HG03354 (cell line): ENCODE measurements at regions not wholly inside any gene's neighbourhood (a gene's known extent, or its start where the extent isn't known, plus 50 kb on each side); places are given as distances from the start of the nearest gene placed in this dataset.
"Not testable (repeated sequence)": the region's sequence is repeated elsewhere in the genome, so short reads cannot be mapped to it uniquely, and the experiment has no call there.

Source experiments
- ATAC-seq: cut with Tn5 transposase; IDR thresholded peaks from one replicate; pipeline ENCODE4 v1.9.1; 2021; ENCODE audit warnings: mild to moderate bottlenecking; ENCODE audit not compliant: unreplicated experiment, poor library complexity, severe bottlenecking

DNA sequence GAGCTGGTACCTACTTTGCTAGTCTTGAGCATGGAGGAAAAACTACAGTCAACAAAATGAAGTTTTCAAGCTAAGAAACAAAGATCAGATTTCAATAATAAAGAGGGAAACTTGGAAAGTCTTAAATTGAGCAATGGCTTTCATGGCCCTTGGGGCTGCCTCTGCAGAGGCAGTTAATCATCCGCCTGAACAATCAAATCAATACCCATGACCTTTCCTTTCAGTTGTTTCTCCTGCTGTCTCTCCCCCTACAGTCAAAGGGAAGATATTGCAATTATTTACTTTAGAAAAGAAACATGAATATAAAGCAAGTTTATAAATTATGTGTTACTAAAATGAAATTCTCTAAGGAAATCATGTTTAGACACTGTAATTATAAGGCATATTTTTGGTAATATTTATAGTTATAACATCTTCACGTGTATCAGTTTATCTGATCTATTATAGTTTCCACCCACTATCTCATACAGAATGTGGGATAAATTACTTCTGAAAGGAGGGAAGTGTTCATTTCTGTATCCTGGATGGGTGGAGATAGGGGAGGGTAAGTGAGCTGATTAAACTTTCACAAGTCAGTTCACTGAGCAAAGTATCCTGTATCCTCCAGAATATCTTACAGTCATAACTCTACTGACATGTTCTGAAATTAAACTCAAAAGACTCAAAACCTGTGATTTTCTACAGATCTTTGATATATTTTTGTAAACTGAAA, 72.4 kb upstream of the TSC22D1 start:
- ATAC-seq, result no peak

DNA sequence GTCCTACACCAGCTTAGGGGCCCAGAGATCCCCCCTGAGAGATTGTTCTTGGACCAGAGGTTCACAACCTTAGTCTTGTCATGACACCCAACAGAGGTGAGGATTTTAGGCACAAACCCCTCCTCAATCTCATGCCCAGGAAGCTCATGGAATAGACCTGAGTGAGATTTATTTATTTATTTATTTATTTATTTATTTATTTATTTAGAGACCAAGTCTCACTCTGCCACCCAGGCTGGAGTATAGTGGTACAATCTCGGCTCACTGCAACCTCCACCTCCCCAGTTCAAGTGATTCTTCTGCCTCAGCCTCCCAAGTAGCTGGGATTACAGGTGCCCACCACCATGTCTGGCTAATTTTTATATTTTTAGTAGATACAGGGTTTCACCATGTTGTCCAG, 71.4 kb upstream of the TSC22D1 start:
- not testable (repeated sequence) for ATAC-seq

DNA sequence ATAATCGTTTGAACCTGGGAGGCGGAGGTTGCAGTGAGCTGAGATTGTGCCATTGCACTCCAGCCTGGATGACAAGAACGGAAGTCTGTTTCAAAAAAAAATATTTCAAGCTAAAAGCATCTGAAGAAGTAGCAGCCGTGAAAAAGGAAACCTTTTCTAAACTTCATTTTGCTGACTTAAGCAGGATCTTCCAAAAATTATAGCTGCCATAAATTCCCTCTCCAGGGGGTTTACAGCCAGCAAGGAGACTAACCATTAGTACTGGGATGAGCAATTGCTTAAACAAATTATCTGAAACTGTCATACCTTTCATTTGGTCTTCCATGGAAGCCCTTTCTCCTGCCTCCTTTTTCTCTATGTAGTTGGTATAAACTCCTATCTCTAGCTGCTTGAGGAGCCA, 69.9 kb upstream of the TSC22D1 start:
- no peak for ATAC-seq

DNA sequence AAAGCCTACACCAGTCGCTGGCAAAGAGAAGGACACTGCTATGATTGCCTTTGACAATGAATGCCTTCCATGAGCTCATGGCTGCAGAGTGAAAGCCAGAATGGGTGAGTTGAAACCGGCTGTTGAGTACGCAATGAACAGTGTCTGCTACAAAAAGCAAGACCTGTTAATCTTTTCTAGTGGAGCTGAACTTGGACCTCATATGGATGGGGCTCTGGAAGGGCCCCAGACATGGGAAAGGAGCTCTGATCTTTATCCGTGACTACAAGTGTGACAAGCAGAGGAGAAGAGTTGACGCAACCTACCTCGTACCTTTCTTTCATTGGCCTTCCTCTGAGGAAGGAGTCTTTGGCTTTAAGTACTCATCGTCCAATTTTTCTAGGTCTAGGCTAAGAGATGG, 67.1 kb upstream of the TSC22D1 start:
- no peak for ATAC-seq

DNA sequence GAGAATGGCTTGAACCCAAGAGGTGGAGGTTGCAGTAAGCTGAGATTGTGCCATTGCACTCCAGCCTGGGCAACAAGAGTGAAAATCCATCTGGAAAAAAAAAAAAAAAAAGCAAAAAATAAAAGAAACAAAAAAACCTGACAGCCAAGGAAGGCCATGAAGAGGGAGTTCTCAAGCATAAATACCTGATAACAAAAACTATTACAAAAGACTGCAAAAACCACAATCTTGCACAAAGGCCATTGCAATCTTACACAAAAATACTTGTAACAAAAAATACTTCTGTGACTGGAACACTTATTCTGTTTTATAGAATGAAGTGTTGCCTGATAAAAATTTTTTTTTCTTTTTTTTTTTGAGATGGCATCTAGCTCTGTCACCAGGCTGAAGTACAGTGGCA, 61.5 kb upstream of the TSC22D1 start:
- no peak for ATAC-seq

DNA sequence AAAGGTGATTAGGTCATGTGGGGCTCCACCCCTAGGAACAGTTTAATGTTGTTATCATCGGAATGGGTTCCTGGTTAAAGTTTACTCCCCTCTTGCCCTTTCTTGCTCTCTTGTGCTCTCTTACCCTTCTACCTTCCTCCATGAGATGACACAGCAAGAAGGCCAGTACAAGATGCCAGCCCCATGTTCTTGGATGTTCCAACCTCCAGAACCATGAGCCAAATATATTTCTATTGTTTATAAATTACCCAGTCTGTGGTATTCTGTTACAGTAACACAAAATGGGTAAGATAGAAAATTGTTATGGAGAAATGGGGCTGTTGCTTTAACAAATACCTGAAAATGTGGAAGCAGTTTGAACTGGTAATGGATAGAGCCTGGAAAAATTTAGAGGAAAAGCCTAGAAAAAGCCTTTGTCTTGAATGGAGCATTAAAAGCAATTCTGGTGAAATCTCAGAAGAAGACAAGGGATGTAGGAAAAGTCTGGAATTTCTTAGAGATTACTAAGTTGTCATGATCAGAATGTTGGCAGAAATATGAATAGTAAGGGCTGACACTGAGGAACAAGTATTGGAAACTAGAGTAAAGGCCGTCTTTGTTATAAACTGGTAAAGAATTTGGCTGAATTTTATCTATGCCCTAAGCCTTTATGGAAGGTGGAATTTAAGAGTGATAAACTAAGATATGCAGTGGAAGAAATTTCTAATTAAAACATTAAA, 53.5 kb upstream of the TSC22D1 start:
- no peak for ATAC-seq

DNA sequence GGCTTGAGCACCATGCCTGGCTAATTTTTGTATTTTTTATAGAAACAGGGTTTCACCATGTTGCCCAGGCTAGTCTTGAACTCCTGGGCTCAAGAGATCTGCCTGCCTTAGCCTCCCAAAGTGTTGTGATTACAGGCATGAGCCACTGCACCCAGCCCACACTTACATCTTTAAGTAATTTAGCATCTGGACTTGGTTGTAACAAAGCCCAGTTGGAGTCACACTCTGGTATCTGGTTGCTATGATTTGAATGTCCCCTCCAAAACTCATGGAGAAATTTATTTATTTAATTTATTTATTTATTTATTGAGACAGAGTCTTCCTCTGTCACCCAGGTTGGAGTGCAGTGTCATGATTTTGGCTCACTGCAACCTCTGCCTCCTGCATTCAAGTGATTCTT, 52.7 kb upstream of the TSC22D1 start:
- ATAC-seq, result not testable (repeated sequence)

DNA sequence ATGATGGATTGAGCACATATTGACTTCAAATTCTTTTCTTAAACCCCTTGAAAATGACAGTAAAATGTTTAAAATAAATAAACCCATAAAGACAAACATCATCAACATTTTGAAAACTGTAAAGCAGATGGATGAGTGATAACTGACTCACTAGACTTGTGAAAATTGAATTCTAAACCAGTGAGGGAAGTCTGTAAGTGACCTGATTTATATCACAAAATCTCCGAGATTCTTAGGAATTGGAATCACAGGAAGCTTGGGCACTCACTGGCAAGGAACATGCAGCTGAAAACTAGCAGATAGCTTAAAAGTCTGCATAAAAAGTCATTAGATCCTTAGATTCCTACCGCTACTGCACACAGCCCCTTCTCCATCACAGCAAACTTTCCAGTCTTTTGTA, 51.3 kb upstream of the TSC22D1 start:
- ATAC-seq, result no peak

DNA sequence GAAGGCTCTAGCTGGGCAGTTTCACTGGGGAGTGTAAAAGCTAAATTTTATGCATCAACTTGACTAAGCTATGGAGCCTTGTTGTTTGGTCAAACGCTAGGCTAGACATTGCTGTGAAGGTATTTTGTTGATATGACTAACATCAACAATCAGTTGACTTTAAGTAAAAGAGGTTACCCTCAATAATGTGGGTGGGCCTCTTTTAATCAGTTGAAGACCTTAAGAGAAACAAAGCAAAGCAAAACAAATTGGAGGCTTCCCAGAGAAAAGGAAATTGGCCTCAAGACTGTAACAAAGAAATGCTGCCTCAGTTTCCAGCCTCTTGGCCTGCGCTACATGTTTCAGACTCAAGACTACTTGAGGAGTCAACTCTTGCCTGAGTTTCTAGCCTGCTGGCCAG, 50.0 kb upstream of the TSC22D1 start:
- ATAC-seq, result no peak
